22Rv1 (cell line): ENCODE measurements at regions not wholly inside any gene's neighbourhood (a gene's known extent, or its start where the extent isn't known, plus 50 kb on each side); places are given as distances from the start of the nearest gene placed in this dataset.

Experiments
- ZFX ChIP-seq: fragments of 450-650 bp; IDR thresholded peaks from 2 replicates; pipeline ENCODE4 v1.6.1; 2017; ENCODE audit warnings: antibody characterized with exemption, borderline replicate concordance
- TF ChIP-seq, protein P1 (sequence below): fragments of 450-650 bp; IDR thresholded peaks from 2 replicates; pipeline ENCODE4 v1.5.1; 2017; ENCODE audit warnings: mild to moderate bottlenecking

DNA sequence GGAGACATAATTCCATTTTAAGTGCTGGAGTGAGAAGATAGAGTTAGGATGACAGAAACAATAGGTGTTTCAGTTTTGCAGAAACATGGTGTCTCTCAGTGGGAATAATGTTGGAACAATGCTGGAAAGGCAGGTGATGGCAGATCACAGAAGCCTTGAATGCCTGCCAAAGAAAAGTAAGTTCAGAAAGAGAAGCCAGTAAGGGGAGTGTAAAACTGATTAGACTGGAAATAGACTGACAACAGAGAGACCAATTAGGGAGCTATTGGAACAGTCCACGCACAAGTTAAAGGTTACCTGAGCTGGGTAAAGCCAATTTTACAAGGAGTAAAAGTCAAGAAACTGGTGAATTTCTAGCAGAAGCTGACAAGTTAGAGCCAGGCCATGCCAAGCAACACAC, 142.9 kb downstream of the TFAP2A start:
- TF ChIP-seq, protein P1, sequence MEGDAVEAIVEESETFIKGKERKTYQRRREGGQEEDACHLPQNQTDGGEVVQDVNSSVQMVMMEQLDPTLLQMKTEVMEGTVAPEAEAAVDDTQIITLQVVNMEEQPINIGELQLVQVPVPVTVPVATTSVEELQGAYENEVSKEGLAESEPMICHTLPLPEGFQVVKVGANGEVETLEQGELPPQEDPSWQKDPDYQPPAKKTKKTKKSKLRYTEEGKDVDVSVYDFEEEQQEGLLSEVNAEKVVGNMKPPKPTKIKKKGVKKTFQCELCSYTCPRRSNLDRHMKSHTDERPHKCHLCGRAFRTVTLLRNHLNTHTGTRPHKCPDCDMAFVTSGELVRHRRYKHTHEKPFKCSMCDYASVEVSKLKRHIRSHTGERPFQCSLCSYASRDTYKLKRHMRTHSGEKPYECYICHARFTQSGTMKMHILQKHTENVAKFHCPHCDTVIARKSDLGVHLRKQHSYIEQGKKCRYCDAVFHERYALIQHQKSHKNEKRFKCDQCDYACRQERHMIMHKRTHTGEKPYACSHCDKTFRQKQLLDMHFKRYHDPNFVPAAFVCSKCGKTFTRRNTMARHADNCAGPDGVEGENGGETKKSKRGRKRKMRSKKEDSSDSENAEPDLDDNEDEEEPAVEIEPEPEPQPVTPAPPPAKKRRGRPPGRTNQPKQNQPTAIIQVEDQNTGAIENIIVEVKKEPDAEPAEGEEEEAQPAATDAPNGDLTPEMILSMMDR, result no peak
- no peak for TF ChIP-seq ZFX
